Panc1 (cell line): ENCODE measurements at regions not wholly inside any gene's neighbourhood (a gene's known extent, or its start where the extent isn't known, plus 50 kb on each side); places are given as distances from the start of the nearest gene placed in this dataset.

ENCODE experiments used
- ATAC-seq: fragments of 200-7000 bp; cut with Tn5 transposase; 2 replicates; pipeline ENCODE4 v1.9.1; 2020; ENCODE audit warnings: mild to moderate bottlenecking, moderate library complexity
- BruUV-seq: library from RNA; stranded (reverse); fragments of 400-500 nt; replicated peaks from 2 replicates; lab custom pipeline; 2021; lab: Mats Ljungman, UMichigan
- CTCF ChIA-PET: fragments of 300-600 bp; sonication (Branson Sonifier 250); formaldehyde crosslinking; loops from one replicate; lab custom pipeline; 2022; ENCODE audit warnings: antibody characterized with exemption; lab: Charles Lee
- POLR2A ChIA-PET: fragments of 300-600 bp; sonication (Branson Sonifier 250); formaldehyde crosslinking; loops from one replicate; lab custom pipeline; 2022; ENCODE audit warnings: antibody characterized with exemption; lab: Charles Lee
- DNase-seq: peaks from one replicate; pipeline ENCODE4 v3.0.0-alpha.2; 2010; ENCODE audit warnings: low read depth, low spot score
- H3K27ac ChIP-seq: 2 replicates; pipeline ENCODE4 v1.5.1; 2011; ENCODE audit warnings: mild to moderate bottlenecking, low read length, inconsistent platforms
- H3K27me3 ChIP-seq: fragments of 200-500 bp; sonication (Bioruptor generic); 2 replicates; pipeline ENCODE4 v1.6.0; 2014; ENCODE audit warnings: low read length, inconsistent platforms; ENCODE audit not compliant: control insufficient read depth, insufficient read depth
- H3K36me3 ChIP-seq: fragments of 200-500 bp; sonication (Bioruptor generic); 2 replicates; pipeline ENCODE4 v1.5.1; 2014; ENCODE audit warnings: inconsistent platforms, mild to moderate bottlenecking, low read length, moderate library complexity; ENCODE audit not compliant: control insufficient read depth, insufficient read depth
- H3K4me1 ChIP-seq: 2 replicates; pipeline ENCODE4 v1.5.1; 2011; ENCODE audit warnings: inconsistent platforms, mild to moderate bottlenecking, low read length, moderate library complexity; ENCODE audit not compliant: control insufficient read depth, insufficient read depth
- H3K4me3 ChIP-seq, 2 experiments: 2 replicates each; pipeline ENCODE4 v1.5.1; 2011 to 2012; ENCODE audit warnings: low read depth in 2 of 2, low read length in 2 of 2, mild to moderate bottlenecking in 2 of 2, inconsistent platforms in 1 of 2, moderate library complexity in 1 of 2
- H3K9me3 ChIP-seq: fragments of 200-500 bp; sonication (Bioruptor generic); 2 replicates; pipeline ENCODE4 v1.5.1; 2014; ENCODE audit warnings: low read depth, mild to moderate bottlenecking, inconsistent platforms, low read length, moderate library complexity; ENCODE audit not compliant: control insufficient read depth, insufficient read depth
- POLR2AphosphoS5 ChIP-seq: IDR thresholded peaks from 2 replicates; pipeline ENCODE4 v1.6.1; 2012; ENCODE audit warnings: mild to moderate bottlenecking, low read depth, low read length, moderate library complexity
- SIN3A ChIP-seq: IDR thresholded peaks from 2 replicates; pipeline ENCODE4 v1.6.1; 2012; ENCODE audit warnings: low read depth, mild to moderate bottlenecking, low read length, moderate library complexity, borderline replicate concordance; ENCODE audit not compliant: insufficient read depth
- TCF7L2 ChIP-seq: IDR thresholded peaks from 2 replicates; pipeline ENCODE4 v1.6.1; 2011; ENCODE audit warnings: mild to moderate bottlenecking, low read depth, low read length, inconsistent platforms
- in situ Hi-C: cut with HindIII; loops from 2 replicates; pipeline ENCODE4 v1.10.0; 2016; ENCODE audit warnings: low sequenced_read_pairs, low pct_unique_long_range_greater_than_20kb
- intact Hi-C: fragments of 100-400 bp; cut with micrococcal nuclease; formaldehyde crosslinking; loops from one replicate; pipeline ENCODE4 v1.10.0; 2022; ENCODE audit not compliant: unreplicated experiment
- TF ChIP-seq, protein P1 (sequence below): fragments of 450-650 bp; IDR thresholded peaks from 2 replicates; pipeline ENCODE4 v1.5.1; 2017; ENCODE audit warnings: mild to moderate bottlenecking
- TF ChIP-seq, protein P2 (sequence below), 2 experiments: IDR thresholded peaks; 2 replicates each; pipeline ENCODE4 v1.6.1; 2011 to 2012; ENCODE audit warnings: low read depth in 2 of 2, control low read depth in 1 of 2, low read length in 1 of 2, mild to moderate bottlenecking in 1 of 2, moderate library complexity in 1 of 2; ENCODE audit not compliant: insufficient read depth in 1 of 2

DNA sequence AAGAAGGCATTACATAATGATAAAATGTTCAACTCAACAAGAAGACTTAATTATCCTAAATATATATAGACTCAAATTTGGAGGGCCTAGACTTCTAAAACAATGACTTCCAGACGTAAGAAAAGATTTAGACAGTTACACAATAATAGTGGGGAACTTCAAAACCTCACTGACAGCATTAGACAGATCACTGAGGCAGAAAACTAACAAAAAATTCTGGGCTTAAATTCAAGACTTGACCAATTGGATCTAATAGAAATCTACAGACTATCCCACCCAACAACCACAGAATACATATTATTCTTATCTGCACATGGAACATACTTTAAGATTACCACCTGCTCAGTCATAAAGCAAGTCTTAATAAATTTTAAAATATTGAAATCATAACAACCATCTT is 93.3 kb upstream of the ARSJ start:
- no peaks in the 10 kb centered on the region for H3K4me1 ChIP-seq
- in situ Hi-C loops (no loop called here), intact Hi-C loops (loop anchor here (5.0 kb wide), 1 partner anchor 95 kb away; the partner anchor contains the start of gene ARSJ)
- POLR2A ChIA-PET: interaction anchor here (0.6 kb wide), 1 partner anchor 288 kb away, joined by 3 read pairs; no protein-coding TSS in a partner anchor
- CTCF ChIA-PET: no interaction called here
- H3K36me3 ChIP-seq: no peaks in the 10 kb centered on the region
- no TSS peak for BruUV-seq
- no peaks in the 10 kb centered on the region for H3K9me3 ChIP-seq
- DNase-seq (no peak), ATAC-seq (no peak)
- H3K27me3 ChIP-seq: no peaks in the 10 kb centered on the region
- no peak overlapping the region for H3K27ac ChIP-seq
- no peak for TF ChIP-seq SIN3A
- TF ChIP-seq, protein P1, sequence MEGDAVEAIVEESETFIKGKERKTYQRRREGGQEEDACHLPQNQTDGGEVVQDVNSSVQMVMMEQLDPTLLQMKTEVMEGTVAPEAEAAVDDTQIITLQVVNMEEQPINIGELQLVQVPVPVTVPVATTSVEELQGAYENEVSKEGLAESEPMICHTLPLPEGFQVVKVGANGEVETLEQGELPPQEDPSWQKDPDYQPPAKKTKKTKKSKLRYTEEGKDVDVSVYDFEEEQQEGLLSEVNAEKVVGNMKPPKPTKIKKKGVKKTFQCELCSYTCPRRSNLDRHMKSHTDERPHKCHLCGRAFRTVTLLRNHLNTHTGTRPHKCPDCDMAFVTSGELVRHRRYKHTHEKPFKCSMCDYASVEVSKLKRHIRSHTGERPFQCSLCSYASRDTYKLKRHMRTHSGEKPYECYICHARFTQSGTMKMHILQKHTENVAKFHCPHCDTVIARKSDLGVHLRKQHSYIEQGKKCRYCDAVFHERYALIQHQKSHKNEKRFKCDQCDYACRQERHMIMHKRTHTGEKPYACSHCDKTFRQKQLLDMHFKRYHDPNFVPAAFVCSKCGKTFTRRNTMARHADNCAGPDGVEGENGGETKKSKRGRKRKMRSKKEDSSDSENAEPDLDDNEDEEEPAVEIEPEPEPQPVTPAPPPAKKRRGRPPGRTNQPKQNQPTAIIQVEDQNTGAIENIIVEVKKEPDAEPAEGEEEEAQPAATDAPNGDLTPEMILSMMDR: no peak
- TF ChIP-seq, protein P2, sequence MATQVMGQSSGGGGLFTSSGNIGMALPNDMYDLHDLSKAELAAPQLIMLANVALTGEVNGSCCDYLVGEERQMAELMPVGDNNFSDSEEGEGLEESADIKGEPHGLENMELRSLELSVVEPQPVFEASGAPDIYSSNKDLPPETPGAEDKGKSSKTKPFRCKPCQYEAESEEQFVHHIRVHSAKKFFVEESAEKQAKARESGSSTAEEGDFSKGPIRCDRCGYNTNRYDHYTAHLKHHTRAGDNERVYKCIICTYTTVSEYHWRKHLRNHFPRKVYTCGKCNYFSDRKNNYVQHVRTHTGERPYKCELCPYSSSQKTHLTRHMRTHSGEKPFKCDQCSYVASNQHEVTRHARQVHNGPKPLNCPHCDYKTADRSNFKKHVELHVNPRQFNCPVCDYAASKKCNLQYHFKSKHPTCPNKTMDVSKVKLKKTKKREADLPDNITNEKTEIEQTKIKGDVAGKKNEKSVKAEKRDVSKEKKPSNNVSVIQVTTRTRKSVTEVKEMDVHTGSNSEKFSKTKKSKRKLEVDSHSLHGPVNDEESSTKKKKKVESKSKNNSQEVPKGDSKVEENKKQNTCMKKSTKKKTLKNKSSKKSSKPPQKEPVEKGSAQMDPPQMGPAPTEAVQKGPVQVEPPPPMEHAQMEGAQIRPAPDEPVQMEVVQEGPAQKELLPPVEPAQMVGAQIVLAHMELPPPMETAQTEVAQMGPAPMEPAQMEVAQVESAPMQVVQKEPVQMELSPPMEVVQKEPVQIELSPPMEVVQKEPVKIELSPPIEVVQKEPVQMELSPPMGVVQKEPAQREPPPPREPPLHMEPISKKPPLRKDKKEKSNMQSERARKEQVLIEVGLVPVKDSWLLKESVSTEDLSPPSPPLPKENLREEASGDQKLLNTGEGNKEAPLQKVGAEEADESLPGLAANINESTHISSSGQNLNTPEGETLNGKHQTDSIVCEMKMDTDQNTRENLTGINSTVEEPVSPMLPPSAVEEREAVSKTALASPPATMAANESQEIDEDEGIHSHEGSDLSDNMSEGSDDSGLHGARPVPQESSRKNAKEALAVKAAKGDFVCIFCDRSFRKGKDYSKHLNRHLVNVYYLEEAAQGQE (IDR thresholded peaks at IDR 0.05; ENCODE audit: insufficient read depth in 1 of 2, low read depth in 2 of 2, low read length in 1 of 2): no peak
- no peak for TF ChIP-seq POLR2AphosphoS5
- TF ChIP-seq TCF7L2: no peak
- H3K4me3 ChIP-seq: no peak overlapping the region

DNA sequence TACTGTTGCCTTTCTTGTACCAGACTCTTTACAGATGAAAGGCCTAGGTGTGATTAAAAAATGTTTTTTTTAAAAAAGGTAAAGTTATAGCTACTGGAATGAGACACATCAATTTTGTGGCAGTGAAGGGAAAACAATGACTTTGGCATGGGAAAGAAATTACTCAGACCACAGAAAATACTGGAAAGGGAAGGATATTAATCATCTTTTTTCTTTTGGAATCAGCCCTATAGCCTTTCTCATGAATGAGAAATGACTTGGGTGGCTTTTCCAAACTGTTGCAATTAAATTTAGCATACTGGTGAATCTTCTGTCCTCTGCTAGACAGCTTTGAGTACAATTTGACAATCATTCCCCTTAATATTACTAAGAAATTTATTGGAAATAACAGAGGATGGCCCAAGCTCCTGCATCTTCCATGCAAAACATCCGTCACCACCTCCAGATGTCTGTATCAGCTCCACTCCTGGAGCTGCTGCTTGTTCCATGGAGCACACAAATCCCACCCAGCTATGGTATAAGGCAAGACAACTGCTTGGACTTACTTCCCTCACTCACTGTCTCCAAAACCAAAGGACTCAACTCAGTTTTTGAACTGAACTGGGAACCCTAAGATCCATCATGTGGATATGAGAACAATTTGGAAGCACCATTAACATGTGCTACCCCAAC is 97.6 kb upstream of the ARSJ start:
- no peak for TF ChIP-seq TCF7L2
- no peak for TF ChIP-seq POLR2AphosphoS5
- TF ChIP-seq, protein P2 (IDR thresholded peaks at IDR 0.05; ENCODE audit: insufficient read depth in 1 of 2, low read depth in 2 of 2, low read length in 1 of 2): no peak
- no peak for TF ChIP-seq SIN3A
- TF ChIP-seq, protein P1: no peak
- DNase-seq (no peak), ATAC-seq (no peak)
- H3K4me3 ChIP-seq: no peak overlapping the region
- no peaks in the 10 kb centered on the region for H3K9me3 ChIP-seq
- POLR2A ChIA-PET: no interaction called here
- no peaks in the 10 kb centered on the region for H3K36me3 ChIP-seq
- CTCF ChIA-PET: no interaction called here
- in situ Hi-C loops (no loop called here), intact Hi-C loops (no loop called here)
- no peaks in the 10 kb centered on the region for H3K4me1 ChIP-seq
- no peaks in the 10 kb centered on the region for H3K27me3 ChIP-seq
- no peak overlapping the region for H3K27ac ChIP-seq
- no TSS peak for BruUV-seq
